NCI-H2227 treated with DMSO at 0.1 percent for 48 hours (cell line): ENCODE measurements at regions not wholly inside any gene's neighbourhood (a gene's known extent, or its start where the extent isn't known, plus 50 kb on each side); places are given as distances from the start of the nearest gene placed in this dataset.
A peak's percentile ranks its signal among the peaks of the same experiment; 100 is the strongest.

Experiments used
- DNase-seq: peaks from one replicate; lab custom pipeline; 2025; lab: John Stamatoyannopoulos, UW

- DNase-seq: no peak
Observed at GRCh38 chr10:90125456-90126255, 424.3 kb downstream of the KIF20B start.

DNA sequence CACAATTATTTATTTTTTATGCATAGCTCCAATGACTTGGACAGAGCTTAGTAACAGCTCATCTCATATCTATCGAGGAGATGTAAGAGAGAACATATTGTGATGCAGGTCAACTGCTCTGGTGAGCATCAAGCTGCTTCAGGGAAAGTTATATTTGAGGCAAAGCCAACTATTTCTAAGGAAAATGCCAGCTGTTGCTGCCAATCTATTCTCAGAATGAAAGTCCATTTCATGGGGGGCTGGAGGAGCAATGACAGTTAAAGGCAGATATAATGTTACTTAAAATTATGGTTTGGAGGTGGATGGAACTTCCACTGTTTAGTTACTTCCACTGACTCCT, 424.8 kb downstream of the KIF20B start:
- no peak for DNase-seq

DNA sequence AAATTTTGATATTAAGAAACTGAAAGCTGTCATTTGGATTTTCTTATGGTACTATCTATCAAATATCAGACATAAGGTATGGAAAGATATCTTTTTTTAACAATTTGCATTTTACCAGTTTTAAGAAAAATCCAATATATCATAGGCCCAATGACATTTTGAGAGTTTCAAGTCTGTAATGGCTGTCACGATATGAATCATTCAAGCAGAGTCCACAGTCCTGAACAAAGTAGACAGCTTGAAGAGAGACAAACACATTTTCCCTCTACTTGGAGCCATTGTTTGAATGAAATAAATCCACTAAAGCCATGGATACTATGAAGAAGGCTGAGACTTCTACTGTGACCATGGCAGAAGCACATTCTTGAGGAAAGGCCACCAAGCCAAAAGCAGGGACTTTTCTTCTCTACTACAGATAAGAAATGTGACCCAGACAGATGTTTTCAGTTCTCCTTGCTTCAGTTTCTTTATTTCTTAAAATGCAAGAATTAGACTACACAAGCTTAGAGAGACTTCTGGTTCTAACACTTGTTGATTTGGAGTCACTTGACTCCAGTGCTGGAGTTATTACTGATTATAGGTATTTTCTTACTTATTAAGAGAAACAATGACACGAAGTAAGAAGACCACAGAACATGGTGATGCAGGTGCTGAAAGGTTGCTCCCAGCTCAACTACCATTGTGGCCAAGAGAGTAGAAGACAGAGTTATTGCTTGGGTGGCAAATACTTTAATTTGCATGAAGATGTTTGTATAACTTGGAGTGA, 429.1 kb downstream of the KIF20B start:
- no peak for DNase-seq

DNA sequence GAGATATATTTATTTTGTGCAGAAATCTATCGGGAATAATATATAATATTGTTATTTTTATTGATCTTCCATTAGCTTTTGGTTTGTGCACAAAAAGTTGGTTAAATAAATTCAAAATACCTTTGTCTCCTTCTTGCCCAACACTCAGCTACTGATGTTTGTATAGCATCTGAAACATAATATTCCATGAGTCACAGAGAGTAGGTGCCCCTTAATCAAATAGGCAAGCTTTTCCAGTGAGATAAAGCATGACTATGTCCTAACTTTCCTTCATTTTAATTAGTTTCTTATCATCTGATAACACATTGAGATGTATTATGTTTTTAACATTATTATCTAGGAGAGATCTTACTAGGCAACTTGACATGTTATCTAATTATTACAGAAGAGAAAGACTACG, 432.2 kb downstream of the KIF20B start:
- DNase-seq: no peak

GRCh38 chr10:90136731-90137316, 435.4 kb downstream of the KIF20B start:
- DNase-seq: no peak

- no peak for DNase-seq
Observed at GRCh38 chr10:90138844-90139243, 437.5 kb downstream of the KIF20B start.

- no peak for DNase-seq
Observed at GRCh38 chr10:90141791-90142190, 440.4 kb downstream of the KIF20B start.

GRCh38 chr10:90143937-90144336, 442.5 kb downstream of the KIF20B start:
- DNase-seq: no peak

DNA sequence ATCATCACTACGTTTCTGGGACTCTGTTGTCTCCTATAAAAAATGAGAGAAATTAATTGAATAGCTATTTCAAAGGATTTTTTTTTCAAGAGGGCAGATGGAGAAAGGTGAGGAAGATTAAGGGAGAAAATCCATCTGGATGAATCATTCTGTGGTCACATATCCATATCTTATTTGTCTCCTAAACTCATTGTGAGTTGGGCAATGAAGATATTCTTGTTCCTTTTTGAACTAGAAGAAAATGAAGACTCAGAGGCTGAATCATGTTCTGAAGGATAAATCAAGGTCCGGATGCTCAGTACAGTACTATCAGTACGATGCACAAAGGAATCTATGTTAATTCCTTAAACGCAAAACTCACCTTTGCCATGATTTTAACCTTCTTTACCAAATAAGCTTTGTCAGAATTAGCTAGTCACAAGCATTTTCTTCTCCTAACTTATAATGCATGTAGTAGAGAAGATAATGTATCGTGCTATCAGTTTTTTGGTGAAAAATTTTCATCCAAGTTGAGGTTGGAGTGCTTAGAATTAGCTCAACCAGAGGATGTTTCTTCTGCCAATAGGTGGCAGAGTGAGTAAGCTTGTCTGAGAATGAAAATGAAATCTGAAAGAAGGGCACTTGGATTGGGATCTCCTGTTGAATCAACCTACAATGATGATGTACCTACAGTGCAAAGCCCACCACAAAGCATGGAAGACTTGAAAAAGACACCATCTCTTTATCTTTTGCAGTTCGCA, 446.9 kb downstream of the KIF20B start:
- no peak for DNase-seq

- no peak for DNase-seq
Observed at GRCh38 chr10:90149563-90149962, 448.2 kb downstream of the KIF20B start.

DNA sequence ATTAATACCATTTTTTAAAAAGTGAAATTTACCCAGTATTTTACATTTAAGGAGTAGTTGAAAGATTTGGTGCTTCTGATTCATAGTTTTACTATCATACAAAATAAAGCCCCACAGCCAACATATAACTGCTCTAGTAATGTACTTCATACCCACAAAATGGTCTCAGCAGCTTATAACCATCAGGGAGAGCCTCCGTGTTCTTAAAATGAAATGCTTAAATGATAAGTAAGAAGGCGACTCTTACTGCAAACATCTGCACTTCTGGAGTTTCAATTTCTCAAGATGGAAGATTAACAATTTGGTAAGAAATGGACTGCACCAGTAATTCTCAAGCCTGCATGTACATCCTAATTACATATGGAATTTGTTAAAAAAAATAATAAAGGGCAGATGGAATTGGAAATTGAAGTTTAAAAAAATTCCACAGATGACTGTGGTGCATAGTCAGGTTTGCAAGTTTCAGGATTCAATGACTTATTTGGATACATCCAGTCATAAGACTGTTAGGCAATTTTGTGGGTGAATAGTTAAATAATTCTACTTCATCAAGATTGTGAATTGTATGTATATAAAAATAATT, 461.0 kb downstream of the KIF20B start:
- no peak for DNase-seq

GRCh38 chr10:90167174-90168064, 466.0 kb downstream of the KIF20B start:
- DNase-seq: no peak

DNA sequence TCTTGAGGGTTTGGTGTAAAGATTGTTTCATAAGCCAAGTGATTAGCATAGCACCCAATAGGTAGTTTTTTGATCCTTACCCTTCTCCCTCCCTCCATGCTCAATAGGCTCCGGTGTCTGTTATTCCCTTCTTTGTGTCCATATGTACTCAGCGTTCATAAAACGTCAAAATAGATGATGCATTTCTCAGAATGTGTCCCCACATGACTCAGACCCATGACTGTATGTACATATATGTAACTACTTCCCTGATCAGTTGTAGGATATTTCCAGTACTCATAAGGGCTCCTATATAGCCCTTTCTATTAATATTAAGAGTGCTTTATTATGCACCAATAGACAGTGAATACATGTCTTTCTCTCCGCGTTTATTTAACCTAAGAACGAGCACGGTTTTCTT, 466.9 kb downstream of the KIF20B start:
- DNase-seq: no peak

GRCh38 chr10:90171014-90171722, 469.8 kb downstream of the KIF20B start:
- no peak for DNase-seq

DNA sequence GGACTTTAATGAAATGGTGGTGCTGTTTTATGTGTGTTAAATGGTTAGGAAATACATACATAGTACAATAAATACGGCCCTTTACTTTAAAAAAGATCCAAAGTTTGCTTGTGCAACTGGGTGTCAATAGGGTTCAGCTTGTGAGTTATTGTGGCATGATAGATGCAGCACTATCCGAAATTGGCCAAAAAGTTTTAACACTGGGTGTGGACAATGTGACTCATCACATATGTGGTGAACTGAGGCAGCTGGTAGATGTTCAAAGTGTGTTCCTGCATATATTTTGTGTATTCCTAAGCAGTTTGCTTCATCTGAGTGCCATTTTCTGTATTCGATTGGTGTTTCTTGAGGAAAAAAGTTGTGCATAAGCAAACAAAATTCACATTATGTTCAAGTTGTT, 473.1 kb downstream of the KIF20B start:
- DNase-seq: no peak

DNA sequence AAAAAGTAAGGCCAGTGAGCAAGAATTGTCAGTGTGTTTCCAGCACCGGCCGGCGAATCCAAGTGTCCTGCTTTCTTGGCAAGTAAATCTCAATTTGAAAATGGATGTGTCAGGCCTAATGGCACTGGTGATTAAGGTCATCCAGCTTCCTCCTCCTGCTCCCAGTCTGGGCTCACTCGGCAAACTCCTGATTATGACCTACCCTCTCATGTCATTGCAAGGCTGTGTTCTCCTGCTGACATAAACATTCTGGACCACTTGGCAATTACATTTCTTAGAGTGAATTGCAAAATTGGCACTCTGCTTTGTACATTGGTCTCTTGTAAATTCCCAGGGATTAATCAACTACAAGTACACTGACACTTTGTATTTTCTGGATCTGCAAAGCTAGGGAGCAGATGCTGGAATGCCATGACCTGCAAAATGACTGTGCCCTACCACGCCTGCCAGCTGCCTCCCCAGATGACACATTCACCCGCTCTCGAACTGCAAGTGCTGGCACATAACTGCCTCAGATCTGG, 473.8 kb downstream of the KIF20B start:
- peak; percentile 3 for DNase-seq

- DNase-seq: no peak
Observed at GRCh38 chr10:90179696-90180407, 478.5 kb downstream of the KIF20B start.

DNA sequence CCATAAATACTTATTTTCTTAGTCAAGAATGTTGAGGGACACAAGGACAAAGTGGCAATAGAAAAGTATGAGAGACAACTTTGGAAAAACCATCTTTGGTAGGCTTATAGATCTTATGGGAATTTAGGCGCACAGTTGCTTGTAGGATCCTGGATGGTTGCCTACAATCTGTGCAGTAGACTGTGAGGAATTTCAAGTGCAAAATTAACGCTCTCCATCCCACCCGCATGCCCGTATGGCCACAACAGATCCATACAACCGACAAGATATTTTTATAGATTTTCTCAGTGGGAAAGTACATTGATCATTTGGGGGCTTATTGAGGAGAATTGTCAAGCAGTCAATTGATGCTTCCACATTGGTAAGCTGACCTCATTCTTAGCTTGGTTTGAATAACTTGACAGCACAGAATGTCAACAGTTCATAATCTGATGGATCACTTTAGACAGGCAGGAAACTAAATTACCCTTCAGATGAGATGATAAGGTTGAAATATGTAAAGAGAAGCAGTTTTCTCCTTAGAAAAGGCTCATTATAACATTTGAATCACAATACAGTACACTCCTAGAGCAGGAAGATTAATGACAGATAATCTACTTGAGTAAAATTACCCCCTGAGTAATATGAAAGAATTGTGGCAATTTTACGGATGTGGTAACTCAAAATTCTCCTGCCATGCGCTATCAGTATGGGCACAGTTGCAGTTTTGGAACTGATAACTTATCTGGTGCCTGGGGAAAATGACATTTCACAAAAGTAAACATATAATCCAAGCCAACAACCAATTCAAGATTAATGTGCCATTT, 479.7 kb downstream of the KIF20B start:
- no peak for DNase-seq

GRCh38 chr10:90192825-90193224, 491.4 kb downstream of the KIF20B start:
- no peak for DNase-seq
